CD8-positive, alpha-beta memory T cell (primary cell): ENCODE measurements at regions not wholly inside any gene's neighbourhood (a gene's known extent, or its start where the extent isn't known, plus 50 kb on each side); places are given as distances from the start of the nearest gene placed in this dataset.
A peak's percentile ranks its signal among the peaks of the same experiment; 100 is the strongest.

Experiments used
- CTCF ChIA-PET: fragments of 350-600 bp; sonication (Branson Sonifier 250); formaldehyde crosslinking; loops from one replicate; lab custom pipeline; 2021; ENCODE audit warnings: antibody characterized with exemption; lab: Charles Lee
- POLR2A ChIA-PET: fragments of 350-600 bp; sonication (Branson Sonifier 250); formaldehyde crosslinking; loops from one replicate; lab custom pipeline; 2021; ENCODE audit warnings: antibody characterized with exemption; lab: Charles Lee
- DNase-seq, 5 donors: peaks; one replicate each; pipeline versions ENCODE4 v3.0.0 to v3.0.0-alpha.2; 2020 to 2022; ENCODE audit warnings: mixed read lengths in 1 of 5
- H3K27ac ChIP-seq: one replicate; pipeline ENCODE4 v1.7.0; 2013; ENCODE audit warnings: low read depth, mild to moderate bottlenecking, low read length, moderate library complexity
- H3K27me3 ChIP-seq: 2 replicates; pipeline ENCODE4 v1.7.0; 2013; ENCODE audit warnings: low read length, mild to moderate bottlenecking; ENCODE audit not compliant: insufficient read depth, poor library complexity, severe bottlenecking
- H3K36me3 ChIP-seq: 2 replicates; pipeline ENCODE4 v1.7.0; 2013; ENCODE audit warnings: mild to moderate bottlenecking, low read length, moderate library complexity; ENCODE audit not compliant: insufficient read depth
- H3K4me1 ChIP-seq: 2 replicates; pipeline ENCODE4 v1.7.0; 2013; ENCODE audit warnings: mild to moderate bottlenecking, low read length, moderate library complexity; ENCODE audit not compliant: insufficient read depth
- H3K4me3 ChIP-seq: 2 replicates; pipeline ENCODE4 v1.7.0; 2013; ENCODE audit warnings: mild to moderate bottlenecking, low read length
- H3K9me3 ChIP-seq: 2 replicates; pipeline ENCODE4 v1.7.0; 2013; ENCODE audit warnings: mild to moderate bottlenecking, low read length
- H3K27ac Mint-ChIP-seq, 8 donors: one replicate each; pipeline ENCODE4 v1.8.0; 2020 to 2021; ENCODE audit warnings: mixed read lengths in 8 of 8, mild to moderate bottlenecking in 6 of 8, inconsistent platforms in 3 of 8, moderate library complexity in 3 of 8
- H3K27me3 Mint-ChIP-seq, 2 donors: one replicate each; pipeline ENCODE4 v1.8.0; 2020 to 2021; ENCODE audit warnings: mixed read lengths in 2 of 2, mild to moderate bottlenecking in 1 of 2, moderate library complexity in 1 of 2
- H3K36me3 Mint-ChIP-seq, 3 donors: one replicate each; pipeline ENCODE4 v1.8.0; 2020 to 2021; ENCODE audit warnings: mixed read lengths in 3 of 3, inconsistent platforms in 1 of 3, mild to moderate bottlenecking in 1 of 3
- H3K4me1 Mint-ChIP-seq, 3 donors: one replicate each; pipeline ENCODE4 v1.8.0; 2020 to 2021; ENCODE audit warnings: mixed read lengths in 3 of 3, inconsistent platforms in 1 of 3, mild to moderate bottlenecking in 1 of 3
- H3K4me3 Mint-ChIP-seq, 7 donors: one replicate each; pipeline ENCODE4 v1.8.0; 2020 to 2021; ENCODE audit warnings: mixed read lengths in 7 of 7, mild to moderate bottlenecking in 6 of 7, moderate library complexity in 4 of 7, inconsistent platforms in 2 of 7
- H3K9me3 Mint-ChIP-seq, 5 donors: one replicate each; pipeline ENCODE4 v1.8.0; 2020 to 2022; ENCODE audit warnings: mixed read lengths in 5 of 5, mild to moderate bottlenecking in 3 of 5, moderate library complexity in 2 of 5, inconsistent platforms in 1 of 5

DNA sequence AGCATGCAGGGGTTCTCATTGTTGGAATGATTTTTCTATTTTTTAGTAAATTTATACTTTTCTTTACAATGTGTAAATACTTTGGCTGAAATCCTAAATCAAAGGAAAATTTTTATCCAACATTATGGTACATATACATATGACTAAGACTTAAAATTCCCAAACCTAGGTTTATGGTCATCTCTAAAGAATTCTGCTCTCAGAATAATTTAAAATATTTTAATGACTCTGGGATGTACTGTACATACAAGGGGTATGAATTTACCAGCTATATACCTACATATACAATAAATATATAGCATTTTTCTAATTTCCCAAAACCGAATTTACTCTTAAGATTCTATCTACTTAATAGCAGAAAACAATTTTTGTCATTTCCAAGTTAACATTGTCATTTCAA, 137.9 kb upstream of the POU1F1 start:
- H3K27ac ChIP-seq = no peak overlapping the region
- no peaks in the 10 kb centered on the region for H3K27me3 Mint-ChIP-seq
- no peaks in the 10 kb centered on the region for H3K4me1 Mint-ChIP-seq
- no peaks in the 10 kb centered on the region for H3K9me3 ChIP-seq
- POLR2A ChIA-PET = no interaction called here
- no peaks in the 10 kb centered on the region for H3K4me1 ChIP-seq
- no peaks in the 10 kb centered on the region for H3K27me3 ChIP-seq
- no peak for DNase-seq
- CTCF ChIA-PET = no interaction called here
- H3K27ac Mint-ChIP-seq = no peak overlapping the region
- no peak overlapping the region for H3K4me3 ChIP-seq
- no peaks in the 10 kb centered on the region for H3K9me3 Mint-ChIP-seq
- no peak overlapping the region for H3K4me3 Mint-ChIP-seq
- H3K36me3 ChIP-seq = no peaks in the 10 kb centered on the region
- no peaks in the 10 kb centered on the region for H3K36me3 Mint-ChIP-seq

GRCh38 chr3:87413814-87414213, 137.4 kb upstream of the POU1F1 start:
- Mint-ChIP-seq H3K4me3 (no peak overlapping the region), H3K4me1 (no peaks in the 10 kb centered on the region)
- CTCF ChIA-PET = no interaction called here

DNA sequence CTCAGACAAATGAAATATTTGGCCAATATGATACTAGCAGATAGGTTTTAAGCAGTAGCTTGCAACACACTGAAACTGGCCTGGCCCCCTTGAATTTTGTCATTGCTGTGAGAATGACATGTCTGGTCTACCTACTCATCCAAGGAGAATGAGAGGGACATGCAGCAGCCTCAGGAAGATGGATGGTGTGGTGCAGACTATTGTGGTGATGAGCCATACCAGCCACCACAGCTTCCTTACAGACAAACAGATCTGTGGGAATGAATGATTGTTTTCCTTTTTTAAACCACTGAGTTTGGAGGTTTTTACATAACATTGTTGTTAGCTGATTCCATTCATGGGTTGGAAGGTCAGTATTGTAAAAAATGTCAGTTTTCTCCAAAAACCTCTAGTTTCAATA, 133.7 kb upstream of the POU1F1 start:
- H3K27ac ChIP-seq = no peak overlapping the region
- no peak overlapping the region for H3K4me3 ChIP-seq
- Mint-ChIP-seq H3K27ac (no peak overlapping the region), H3K36me3 (no peaks in the 10 kb centered on the region), H3K27me3 (no peaks in the 10 kb centered on the region), H3K4me1 (no peaks in the 10 kb centered on the region), H3K9me3 (peaks cover 0 to 4% (median 0%) of the 10 kb centered on the region in 5 donors), H3K4me3 (no peak overlapping the region)
- H3K27me3 ChIP-seq = no peaks in the 10 kb centered on the region
- no peaks in the 10 kb centered on the region for H3K36me3 ChIP-seq
- H3K9me3 ChIP-seq = no peaks in the 10 kb centered on the region
- no peak for DNase-seq
- H3K4me1 ChIP-seq = no peaks in the 10 kb centered on the region
- ChIA-PET CTCF (no interaction called here), POLR2A (no interaction called here)

More at GRCh38 chr3:87413814-87414213, 137.4 kb upstream of the POU1F1 start:
- no peaks in the 10 kb centered on the region for H3K27me3 ChIP-seq
- no peaks in the 10 kb centered on the region for H3K9me3 ChIP-seq
- H3K4me1 ChIP-seq = no peaks in the 10 kb centered on the region
- DNase-seq = no peak
- no peaks in the 10 kb centered on the region for H3K9me3 Mint-ChIP-seq
- H3K4me3 ChIP-seq = no peak overlapping the region
- no peak overlapping the region for H3K27ac ChIP-seq
- POLR2A ChIA-PET = no interaction called here
- no peaks in the 10 kb centered on the region for H3K36me3 ChIP-seq
- no peak overlapping the region for H3K27ac Mint-ChIP-seq
- H3K36me3 Mint-ChIP-seq = no peaks in the 10 kb centered on the region
- H3K27me3 Mint-ChIP-seq = no peaks in the 10 kb centered on the region

- no peaks in the 10 kb centered on the region for H3K27me3 Mint-ChIP-seq
- Histone ChIP-seq H3K9me3 (no peaks in the 10 kb centered on the region), H3K36me3 (no peaks in the 10 kb centered on the region), H3K4me1 (no peaks in the 10 kb centered on the region), H3K4me3 (no peak overlapping the region), H3K27me3 (no peaks in the 10 kb centered on the region), H3K27ac (no peak overlapping the region)
- H3K4me3 Mint-ChIP-seq = no peak overlapping the region
- POLR2A ChIA-PET = no interaction called here
- peaks cover 0 to 2% (median 0%) of the 10 kb centered on the region in 5 donors for H3K9me3 Mint-ChIP-seq
- H3K4me1 Mint-ChIP-seq = no peaks in the 10 kb centered on the region
- CTCF ChIA-PET = no interaction called here
- no peak for DNase-seq
- peak overlapping the region in 1 of 8 donors; percentile 44 for H3K27ac Mint-ChIP-seq
- no peaks in the 10 kb centered on the region for H3K36me3 Mint-ChIP-seq
Measured at GRCh38 chr3:87398168-87398801, 121.9 kb upstream of the POU1F1 start.

DNA sequence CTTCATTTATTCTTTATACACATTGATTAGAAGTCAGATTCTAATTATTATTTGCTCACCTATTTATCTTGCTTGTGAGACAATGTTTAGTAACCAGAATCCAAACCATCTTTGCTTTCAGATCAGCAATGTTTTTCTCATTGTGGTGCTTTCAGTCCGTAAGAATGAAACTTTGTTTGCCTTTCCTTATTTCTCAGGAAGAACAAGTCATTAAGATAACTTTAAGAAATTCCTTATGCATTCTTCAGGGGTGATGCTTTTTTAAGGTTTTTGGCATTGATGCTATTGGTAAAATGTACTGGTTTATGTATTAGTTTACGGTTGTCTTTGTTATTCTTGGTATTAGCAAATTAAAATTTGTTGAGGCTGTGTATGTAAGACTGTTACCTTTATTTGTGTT, 120.8 kb upstream of the POU1F1 start:
- no peaks in the 10 kb centered on the region for H3K9me3 ChIP-seq
- ChIA-PET POLR2A (no interaction called here), CTCF (no interaction called here)
- no peak for DNase-seq
- H3K27me3 ChIP-seq = no peaks in the 10 kb centered on the region
- Mint-ChIP-seq H3K9me3 (peaks cover 0 to 2% (median 0%) of the 10 kb centered on the region in 5 donors), H3K4me1 (no peaks in the 10 kb centered on the region), H3K27me3 (no peaks in the 10 kb centered on the region), H3K4me3 (no peak overlapping the region), H3K36me3 (no peaks in the 10 kb centered on the region), H3K27ac (no peak overlapping the region)
- H3K27ac ChIP-seq = no peak overlapping the region
- no peaks in the 10 kb centered on the region for H3K36me3 ChIP-seq
- H3K4me3 ChIP-seq = no peak overlapping the region
- H3K4me1 ChIP-seq = no peaks in the 10 kb centered on the region

- Mint-ChIP-seq H3K27me3 (peaks cover 0 to 1% of the 10 kb centered on the region in 2 donors), H3K27ac (no peak overlapping the region), H3K36me3 (no peaks in the 10 kb centered on the region), H3K4me1 (no peaks in the 10 kb centered on the region), H3K4me3 (no peak overlapping the region), H3K9me3 (peaks cover 0 to 2% (median 0%) of the 10 kb centered on the region in 5 donors)
- POLR2A ChIA-PET = no interaction called here
- no peaks in the 10 kb centered on the region for H3K4me1 ChIP-seq
- no peak overlapping the region for H3K4me3 ChIP-seq
- no peaks in the 10 kb centered on the region for H3K36me3 ChIP-seq
- no peaks in the 10 kb centered on the region for H3K9me3 ChIP-seq
- H3K27ac ChIP-seq = no peak overlapping the region
- no peaks in the 10 kb centered on the region for H3K27me3 ChIP-seq
- no peak for DNase-seq
- CTCF ChIA-PET = no interaction called here
Measured at GRCh38 chr3:87390821-87391220, 114.4 kb upstream of the POU1F1 start.

GRCh38 chr3:87390353-87390752, 114.0 kb upstream of the POU1F1 start:
- Mint-ChIP-seq H3K27ac (no peak overlapping the region), H3K9me3 (peaks cover 0 to 2% (median 0%) of the 10 kb centered on the region in 5 donors), H3K36me3 (no peaks in the 10 kb centered on the region), H3K4me1 (no peaks in the 10 kb centered on the region), H3K27me3 (peaks cover 0 to 1% of the 10 kb centered on the region in 2 donors), H3K4me3 (no peak overlapping the region)
- Histone ChIP-seq H3K36me3 (no peaks in the 10 kb centered on the region), H3K27me3 (no peaks in the 10 kb centered on the region), H3K9me3 (no peaks in the 10 kb centered on the region), H3K4me3 (no peak overlapping the region), H3K4me1 (no peaks in the 10 kb centered on the region), H3K27ac (no peak overlapping the region)
- ChIA-PET CTCF (no interaction called here), POLR2A (no interaction called here)
- DNase-seq = no peak

GRCh38 chr3:87375231-87375682, 98.9 kb upstream of the POU1F1 start:
- no peak overlapping the region for H3K27ac ChIP-seq
- H3K4me1 Mint-ChIP-seq = no peaks in the 10 kb centered on the region

More at GRCh38 chr3:87375231-87375682, 98.9 kb upstream of the POU1F1 start:
- Mint-ChIP-seq H3K4me3 (no peak overlapping the region), H3K27ac (no peak overlapping the region), H3K36me3 (no peaks in the 10 kb centered on the region), H3K9me3 (no peaks in the 10 kb centered on the region), H3K27me3 (peaks cover 4 to 12% of the 10 kb centered on the region in 2 donors)
- Histone ChIP-seq H3K36me3 (no peaks in the 10 kb centered on the region), H3K27me3 (no peaks in the 10 kb centered on the region), H3K4me3 (no peak overlapping the region), H3K9me3 (no peaks in the 10 kb centered on the region), H3K4me1 (no peaks in the 10 kb centered on the region)
- ChIA-PET POLR2A (no interaction called here), CTCF (no interaction called here)
- DNase-seq = no peak
